HG02870 (cell line): ENCODE measurements at regions not wholly inside any gene's neighbourhood (a gene's known extent, or its start where the extent isn't known, plus 50 kb on each side); places are given as distances from the start of the nearest gene placed in this dataset.

Experiments
- ATAC-seq: cut with Tn5 transposase; IDR thresholded peaks from one replicate; pipeline ENCODE4 v1.9.1; 2021; ENCODE audit warnings: mild to moderate bottlenecking, moderate library complexity; ENCODE audit not compliant: unreplicated experiment

DNA sequence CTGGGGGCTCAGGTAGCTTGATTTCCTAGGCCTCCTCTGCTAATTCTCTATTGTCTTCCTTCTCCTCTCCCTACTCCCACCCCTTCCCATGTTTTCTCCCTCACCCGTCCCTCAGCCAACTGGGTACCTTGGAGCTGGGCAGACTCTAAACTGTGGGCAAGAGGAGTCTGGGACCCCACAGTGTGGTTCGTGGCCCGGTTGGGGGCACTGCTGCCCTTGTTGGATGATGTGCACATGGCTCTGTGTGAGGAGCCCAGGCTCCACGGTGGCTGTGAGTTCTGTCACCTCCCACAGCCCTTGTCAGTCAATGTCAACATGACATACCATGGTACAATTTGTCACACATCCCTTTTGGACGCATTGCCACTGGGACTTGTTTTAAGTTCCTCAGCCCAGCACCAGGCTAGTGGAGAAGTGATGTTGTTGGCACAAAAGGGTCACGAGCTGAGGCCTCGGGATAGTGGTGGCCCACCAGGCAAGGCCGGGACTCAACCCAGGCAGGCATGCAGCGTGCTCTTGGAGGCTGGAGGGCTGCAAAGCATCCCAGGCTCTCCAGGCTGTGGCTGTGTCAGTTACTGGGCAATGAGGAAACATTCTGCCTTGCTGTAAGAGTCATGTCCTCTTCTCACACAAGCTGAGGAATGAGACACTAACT, 142.3 kb downstream of the TLE3 start:
- ATAC-seq, result no peak

DNA sequence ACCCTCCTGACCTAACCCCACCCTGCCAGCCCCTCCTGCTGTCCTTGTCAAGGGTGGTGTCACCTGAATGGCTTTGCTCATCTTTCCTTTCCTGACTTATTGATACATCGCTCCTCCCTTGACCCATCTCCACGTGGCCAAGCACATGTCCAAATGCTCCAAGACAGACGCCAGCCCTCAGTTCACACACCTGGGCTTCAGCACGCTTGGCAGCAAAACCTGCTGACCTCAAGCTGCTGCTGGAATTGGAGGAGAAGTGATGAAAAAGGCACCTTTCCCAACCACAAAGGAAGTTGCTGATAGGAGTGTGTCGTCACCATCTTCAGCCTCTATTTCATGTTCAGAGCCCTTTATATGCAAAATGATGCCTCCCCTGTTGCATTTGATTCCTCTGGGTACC, 141.3 kb downstream of the TLE3 start:
- ATAC-seq, result no peak

DNA sequence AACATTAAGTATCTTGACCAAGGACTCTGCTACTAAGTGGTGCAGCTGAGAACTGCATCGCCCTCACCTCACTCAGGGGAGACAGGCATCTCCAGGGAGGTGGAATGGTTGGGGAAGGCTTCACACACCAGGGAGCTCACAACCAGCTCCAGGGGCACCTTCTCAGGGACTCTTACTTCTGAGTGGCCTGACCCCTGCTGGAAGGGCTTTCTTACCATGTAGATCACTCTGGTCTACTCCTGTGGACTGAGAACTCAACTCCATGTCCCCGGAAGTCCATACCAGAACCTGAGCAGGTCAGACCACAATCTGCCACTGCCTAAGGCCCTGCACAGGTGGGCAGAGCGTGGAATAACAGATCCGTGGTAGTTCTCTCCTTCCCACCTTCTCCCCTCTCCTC, 140.5 kb downstream of the TLE3 start:
- no peak for ATAC-seq

DNA sequence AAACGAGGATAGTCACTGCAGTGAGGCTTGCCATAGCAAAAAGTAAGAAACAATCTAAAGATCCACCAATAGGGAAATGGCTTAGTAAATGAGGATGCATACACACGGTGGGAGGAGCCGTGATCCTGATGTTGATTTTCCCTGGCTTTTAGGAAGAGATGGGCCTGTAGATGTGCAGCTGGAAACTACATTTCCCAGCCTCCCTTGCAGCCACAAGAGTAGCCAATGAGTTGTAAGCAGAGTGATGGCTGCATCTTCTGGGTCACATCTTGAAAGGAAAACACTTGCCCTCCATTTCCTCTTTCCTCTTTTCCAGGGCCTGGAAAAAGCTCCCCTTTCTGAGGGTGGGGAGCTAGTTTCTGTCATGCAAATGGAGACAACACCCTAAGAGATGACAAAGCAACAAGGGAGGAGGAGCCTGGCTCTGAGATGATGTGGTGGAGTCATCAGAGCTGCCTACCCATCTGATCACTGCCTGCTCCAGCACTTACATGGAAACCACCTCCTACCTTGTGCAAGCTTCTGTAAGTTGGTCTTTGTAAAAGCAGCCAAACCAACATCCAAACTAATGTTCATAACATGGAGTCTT, 139.1 kb downstream of the TLE3 start:
- ATAC-seq, result no peak

DNA sequence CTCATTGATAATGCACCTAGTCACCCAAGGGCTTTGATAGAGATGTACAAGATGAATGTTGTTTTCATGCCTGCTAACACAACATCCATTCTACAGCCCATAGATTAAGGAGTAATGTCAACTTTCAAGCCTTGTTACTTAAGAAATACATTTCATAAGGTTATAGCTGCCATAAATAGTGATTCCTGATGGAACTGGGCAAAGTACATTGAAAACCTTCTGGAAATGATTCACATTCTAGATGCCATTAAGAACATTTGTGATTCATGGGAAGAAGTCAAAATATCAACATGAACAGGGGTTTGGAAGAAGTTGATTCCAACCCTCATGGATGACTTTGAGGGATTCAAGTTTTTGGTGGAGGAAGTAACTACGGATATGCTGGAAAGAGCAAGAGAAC, 135.2 kb downstream of the TLE3 start:
- ATAC-seq, result no peak

DNA sequence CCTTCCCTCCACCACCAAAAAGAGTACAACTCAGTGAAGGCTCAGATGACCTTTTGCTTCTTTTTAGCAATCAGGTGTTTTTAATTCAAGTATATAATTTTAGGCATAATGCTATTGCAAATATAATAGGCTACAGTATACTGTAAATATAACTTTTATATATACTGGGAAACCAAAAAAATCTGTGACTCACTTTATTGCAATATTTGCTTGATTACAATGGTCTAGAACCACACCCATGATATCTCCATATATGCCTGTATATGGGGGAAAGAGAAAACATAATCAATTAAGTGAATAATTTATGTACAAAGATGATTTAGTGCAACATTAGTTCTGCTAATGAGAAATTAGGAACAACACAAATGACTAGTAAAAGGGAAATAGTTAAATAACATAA, 134.3 kb downstream of the TLE3 start:
- no peak for ATAC-seq

DNA sequence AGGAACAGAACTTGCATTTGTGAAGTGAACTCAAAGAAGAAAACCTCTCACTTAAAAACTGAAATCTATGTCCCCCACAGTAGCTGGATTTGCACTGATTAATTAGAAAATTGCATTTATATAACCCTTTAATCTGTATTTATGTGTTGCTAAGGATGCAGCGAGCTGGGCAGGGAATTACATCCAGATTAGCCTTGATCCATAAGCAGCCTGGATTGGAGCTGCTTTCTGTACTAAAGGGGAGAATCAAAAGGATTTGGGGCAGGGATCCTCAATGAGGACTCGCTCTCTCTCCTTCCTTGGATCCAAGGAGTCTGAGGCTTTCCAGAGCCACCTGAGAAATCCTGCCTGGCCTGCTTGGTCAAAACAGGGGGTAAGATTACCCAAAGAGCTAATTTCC, 125.9 kb downstream of the TLE3 start:
- no peak for ATAC-seq

DNA sequence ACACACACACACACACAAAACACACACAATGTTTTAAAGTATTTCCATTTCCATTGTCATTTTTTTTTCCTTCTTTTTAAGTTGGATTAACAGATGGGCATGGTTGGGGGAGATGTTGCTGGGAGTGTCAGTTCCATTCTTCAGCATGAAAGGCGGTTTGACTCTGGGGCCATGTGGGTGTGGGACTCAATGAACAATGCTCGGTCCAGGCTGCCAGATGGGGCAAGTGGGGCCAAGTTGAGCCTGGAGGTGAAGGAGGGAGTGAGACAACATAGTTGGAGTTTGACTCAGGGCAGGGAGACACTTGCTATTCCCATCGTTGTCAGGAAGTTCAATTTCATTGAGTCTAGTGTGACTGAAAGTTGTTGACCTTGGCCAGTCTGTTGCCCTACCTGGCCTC, 125.3 kb downstream of the TLE3 start:
- no peak for ATAC-seq

DNA sequence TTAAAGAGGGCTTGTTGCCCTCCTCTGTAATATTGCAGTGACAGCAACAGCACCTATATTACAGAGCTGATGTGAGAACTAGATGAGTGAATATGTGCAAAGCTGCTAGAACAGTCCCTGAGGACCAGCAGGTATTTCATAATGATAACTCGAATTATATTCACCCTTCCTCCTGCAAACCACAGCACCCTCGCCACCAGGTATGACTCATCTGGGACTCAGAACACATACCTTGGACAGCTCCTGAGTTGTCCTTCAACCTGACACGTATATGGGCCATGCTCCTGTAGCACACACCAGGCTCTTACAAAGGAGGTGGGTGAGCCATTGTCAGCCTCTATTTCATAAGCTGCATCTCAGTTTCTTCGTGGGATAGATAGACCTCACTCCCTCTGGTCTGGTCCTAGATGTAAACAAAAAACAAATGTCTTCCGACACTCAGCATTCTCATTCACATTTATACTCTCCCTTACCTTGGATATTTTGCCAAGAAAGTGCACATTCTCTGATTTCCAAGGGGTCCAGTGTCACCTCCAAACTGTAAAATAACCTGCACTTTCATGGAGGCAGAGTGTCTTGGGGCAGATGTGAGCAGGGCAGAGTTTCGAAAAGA, 124.5 kb downstream of the TLE3 start:
- no peak for ATAC-seq

DNA sequence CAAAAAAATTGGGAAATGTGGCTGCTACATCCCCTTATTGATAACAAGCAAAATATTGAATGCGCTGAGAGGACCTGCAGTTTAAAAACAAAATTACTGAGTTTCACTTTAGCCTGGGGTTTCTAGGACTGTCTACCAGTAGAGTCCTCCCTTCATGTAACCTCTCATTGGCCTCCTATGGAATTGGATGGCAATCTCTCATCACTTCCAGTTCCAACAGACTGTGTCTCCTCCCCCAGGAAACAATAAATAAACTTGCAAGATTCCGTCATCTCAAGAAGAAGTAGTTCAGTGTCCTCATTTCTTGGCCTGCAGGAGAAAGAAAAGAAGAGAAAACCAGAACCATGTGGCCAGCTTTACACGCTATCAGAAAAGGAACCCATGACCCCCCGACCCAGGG, 123.8 kb downstream of the TLE3 start:
- no peak for ATAC-seq

DNA sequence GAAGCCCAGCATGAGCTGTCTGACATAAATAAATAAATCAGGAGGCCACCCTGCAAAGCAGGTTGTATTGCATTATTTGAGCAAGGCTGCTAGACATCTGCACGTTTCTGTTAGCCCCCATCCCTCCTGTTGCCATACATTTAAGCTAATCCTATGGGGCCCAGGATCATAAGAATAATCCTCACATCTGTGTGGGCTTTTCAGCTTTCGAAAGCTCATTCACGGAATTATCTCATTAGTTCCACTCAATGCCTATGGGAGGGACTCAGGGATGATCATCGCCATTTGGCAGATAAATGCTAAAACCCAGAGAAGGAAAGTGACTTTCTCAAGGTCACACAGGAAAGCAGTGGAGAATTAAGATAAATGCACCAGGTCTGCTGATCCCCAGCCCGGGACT, 123.4 kb downstream of the TLE3 start:
- ATAC-seq, result no peak

DNA sequence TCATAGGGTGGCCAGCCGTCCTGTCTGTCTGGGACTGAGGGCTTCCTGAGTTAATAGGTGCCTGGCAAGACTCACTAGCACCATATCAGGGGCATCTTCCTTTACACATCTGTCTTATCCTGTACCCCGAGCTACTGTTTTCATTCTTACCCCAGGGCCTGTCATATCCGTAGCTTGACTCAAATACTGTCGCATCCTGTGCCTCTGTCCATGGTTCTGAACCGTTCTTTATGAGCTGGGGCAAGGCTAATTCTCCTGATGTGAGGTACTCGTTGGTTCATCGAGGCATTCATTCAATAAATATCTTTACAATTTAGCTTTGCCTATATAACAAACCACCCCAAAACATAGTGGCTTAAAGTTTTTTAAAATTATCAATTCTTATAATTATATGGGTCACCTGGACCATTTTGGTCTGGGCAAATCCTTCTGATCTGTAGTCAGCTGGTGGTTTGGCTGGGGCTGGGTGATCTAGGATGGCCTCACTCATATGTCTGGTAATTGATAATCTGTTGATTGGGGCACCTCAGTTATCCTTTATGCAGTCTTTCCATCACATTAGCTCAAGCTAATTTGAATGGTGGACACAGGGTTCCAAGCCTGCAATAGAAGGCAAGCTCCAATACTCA, 121.2 kb downstream of the TLE3 start:
- no peak for ATAC-seq

DNA sequence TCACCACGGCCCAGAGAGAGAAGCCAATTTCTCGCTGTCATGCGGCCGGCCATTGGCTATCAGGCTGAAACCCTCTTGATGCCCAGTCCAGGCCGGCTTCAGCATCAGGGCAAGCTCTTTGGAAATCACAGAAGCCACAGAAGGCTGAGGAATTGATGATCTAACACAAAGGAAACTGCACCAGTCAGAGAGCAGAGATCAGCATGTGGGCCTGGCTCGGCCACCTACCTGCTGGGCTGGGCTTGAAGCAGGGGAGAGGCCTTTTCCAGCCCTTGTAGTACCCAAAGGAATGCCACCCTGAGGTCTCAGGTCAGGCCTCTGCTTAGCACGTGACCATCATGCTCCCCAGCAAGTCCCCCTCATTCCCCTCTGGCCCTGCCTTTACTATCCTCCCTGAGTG, 119.1 kb downstream of the TLE3 start:
- ATAC-seq, result no peak

DNA sequence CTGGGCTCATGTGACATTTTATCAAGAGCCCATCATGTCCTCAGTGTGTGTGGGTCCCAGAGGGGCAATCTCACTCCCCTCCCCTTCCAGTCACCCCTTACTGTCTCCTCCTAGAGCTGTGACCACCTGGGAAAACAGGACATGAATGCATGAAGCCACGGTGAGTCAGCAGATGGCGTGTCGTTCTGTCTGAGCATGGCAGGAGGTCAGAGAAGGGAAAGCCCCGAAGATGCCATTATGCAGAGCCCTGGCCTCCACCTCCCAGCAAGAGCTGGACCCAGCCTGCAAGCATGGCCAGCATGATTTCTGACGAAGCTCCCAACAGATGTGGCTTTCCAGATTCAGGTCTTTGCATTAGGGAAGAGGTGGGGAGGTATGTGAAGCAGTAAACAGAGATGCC, 118.5 kb downstream of the TLE3 start:
- ATAC-seq, result peak; percentile 54

DNA sequence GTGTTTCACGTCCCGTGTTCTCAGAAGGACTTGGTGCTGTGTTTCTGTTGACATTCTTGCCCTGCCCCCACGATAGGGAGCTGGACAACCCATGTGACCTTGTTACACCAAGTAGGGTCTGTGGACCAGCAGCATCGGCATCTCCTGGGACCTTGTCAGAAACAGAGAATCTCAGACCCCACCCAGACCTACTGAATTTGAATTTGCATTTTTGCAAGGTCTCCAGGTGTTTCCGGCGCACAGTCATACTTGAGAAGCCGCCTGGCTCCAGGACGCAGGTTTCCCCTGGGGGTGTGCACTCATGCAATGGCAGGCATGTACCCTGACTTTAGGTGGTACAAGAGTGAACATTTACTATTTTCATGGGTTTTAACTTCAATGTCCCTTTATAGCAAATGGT, 117.9 kb downstream of the TLE3 start:
- peak; percentile 77 for ATAC-seq

DNA sequence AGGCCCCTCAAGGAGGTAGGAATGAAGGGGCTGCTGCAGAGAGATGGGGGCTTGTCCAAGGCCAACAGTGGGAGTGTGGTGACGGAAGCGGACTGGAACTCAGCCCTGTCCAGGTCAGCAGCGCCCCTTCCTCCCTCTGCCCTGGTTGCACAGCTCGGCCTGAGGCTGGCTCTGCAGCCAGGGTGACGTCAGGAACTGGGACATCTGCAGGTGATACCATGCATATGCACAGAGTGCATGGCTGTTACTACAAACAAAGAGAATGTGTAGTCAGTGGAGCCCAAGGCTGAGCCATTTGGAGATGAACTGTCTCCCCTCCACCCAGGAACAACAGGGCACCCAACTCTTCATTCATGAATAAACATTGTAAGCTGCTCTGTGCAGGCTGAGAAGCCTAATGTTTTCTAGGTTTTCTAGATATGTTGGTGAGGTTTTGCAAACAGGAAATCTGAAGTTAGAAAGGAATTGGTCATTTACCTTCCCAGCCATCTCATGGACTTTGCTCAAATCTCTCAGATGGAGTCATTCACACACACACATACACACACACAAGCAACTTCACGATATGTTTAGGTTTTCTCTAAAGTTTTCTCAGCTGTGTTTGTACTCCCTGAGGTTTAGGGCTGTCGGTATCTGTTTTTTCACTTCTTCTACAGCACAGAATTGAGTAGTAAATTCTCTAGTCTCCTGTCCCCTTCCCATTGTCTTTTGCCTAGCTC, 117.2 kb downstream of the TLE3 start:
- ATAC-seq, result no peak

DNA sequence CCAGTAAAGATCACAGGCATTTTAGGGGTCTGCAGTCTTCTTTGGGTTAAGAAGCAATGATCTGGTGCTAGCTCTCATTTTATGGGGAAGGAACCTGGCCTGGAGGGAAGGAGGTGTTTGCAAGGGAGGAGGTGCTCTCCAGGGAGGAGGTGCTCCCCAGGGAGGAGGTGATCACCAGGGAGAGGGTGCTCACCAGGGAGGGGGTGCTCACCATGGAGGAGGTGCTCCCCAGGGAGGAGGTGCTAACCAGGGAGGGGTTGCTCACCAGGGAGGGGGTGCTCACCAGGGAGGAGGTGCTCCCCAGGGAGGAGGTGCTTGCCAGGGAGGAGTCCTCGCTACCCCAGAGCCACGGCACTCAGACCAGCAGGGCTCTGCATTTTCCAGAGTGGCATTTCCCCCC, 115.7 kb downstream of the TLE3 start:
- ATAC-seq, result no peak

DNA sequence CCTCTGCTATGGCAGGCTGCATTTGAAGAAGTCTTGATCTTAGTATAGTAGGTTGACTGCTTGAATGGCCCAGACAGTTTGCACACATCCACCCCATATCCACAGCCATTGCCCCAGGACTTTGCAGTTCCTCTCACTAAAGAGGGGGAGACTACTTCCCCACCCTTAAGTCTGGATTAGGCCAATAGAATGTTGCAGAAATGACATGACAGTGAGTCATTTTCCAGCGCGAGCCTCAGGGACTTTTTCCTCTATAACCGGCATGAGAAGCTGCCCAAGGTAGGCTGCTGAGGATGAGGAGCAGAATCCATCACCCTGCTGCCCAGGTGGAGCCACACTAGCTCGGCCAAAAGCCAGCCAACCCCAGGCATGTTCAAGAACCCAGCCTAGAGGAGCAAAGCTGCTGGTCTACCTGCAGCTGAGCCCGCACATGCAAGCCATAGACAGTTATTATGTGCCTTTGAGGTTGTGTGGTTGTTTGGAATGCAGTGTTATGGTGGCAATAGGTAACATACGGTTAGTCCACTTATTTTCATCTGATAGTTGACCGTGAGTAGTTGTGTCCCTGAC, 113.9 kb downstream of the TLE3 start:
- no peak for ATAC-seq

DNA sequence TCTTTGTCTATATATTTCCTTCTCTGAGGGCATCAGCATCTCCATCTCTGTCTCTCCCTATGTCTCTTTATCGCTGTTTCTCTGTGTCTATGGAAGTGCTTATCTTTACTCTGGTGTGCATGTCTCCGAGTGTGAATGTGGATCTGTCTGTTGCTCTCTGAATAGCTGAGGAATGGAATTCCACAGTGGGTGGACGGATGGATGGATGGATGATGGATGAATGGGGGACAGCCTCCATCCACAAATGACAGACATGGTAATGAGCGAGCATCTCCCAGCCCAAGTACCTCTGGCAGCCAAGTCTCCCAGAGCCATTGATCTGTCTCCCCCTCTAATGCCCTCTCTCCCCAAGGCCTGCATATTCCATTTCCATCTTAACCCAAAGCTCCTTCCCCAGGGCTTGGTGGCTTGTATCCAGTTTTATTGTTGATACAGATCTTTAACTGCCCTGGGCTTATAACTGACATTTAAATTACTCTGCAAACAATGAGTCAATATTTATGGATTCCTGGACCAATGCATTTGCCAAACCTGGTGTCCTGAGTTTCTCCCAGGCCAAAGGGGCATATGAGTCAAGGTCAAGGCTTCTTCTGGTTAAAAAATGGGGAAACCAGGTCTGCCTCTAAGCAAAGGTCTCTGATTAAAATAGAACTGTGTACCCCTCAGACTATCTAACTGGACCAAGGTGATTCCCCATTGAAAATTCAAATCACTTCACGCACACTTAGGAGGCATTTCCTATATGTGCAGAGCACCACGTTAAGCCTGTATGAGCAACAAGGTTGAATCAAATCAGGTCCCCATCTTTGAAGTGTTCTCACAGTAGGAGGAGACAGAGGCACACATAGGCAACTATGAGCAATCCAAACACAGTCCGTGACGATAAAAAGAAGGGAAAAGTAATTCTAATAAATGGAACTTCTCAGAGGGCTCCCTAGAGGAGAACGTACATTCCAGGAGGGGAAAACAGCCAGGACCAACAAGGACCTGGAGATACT, 109.9 kb downstream of the TLE3 start:
- ATAC-seq, result no peak
